ENCODE measurements at regions not wholly inside any gene's neighbourhood (a gene's known extent, or its start where the extent isn't known, plus 50 kb on each side); places are given as distances from the start of the nearest gene placed in this dataset.
"Not testable (repeated sequence)": the region's sequence is repeated elsewhere in the genome, so short reads cannot be mapped to it uniquely, and the experiment has no call there.

DNA sequence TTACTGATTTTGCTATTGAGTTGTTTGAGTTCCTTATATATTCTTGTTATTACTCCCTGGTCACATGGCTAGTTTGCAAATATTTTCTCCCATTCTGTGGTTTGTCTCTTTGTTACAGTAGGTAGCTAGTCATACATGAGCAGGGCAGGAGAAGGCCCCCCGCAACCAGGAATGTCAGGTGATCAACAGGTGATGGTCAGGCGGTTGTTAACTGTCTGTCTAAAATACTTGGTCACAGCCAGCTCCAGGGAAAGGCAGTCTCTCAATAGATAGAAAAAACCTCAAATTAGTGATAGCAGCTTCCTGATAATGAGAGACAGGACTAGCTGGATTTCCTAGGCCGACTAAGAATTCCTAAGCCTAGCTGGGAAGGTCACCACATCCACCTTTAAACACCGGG, 217.9 kb downstream of the RHOU start:
- no peaks in the 10 kb centered on the region for H3K9me3 ChIP-seq (replicated peaks in 1 of 2; ENCODE audit: control insufficient read depth in 1 of 2, insufficient read depth in 1 of 2, low read length in 2 of 2)
- Mint-ChIP-seq H3K36me3 (no peaks in the 10 kb centered on the region), H3K27me3 (ENCODE audit: low read depth in 3 of 3) (no peaks in the 10 kb centered on the region), H3K4me1 (peaks cover 13% of the 10 kb centered on the region), H3K9me3 (peaks cover 0 to 3% (median 0%) of the 10 kb centered on the region in 7 donors), H3K4me3 (no peak overlapping the region), H3K27ac (no peak overlapping the region)
- no peak for DNase-seq
- H3K9ac ChIP-seq (ENCODE audit: insufficient read depth, low read length, poor library complexity, severe bottlenecking) = no peak overlapping the region
- intact Hi-C loops (cut with micrococcal nuclease) = no loop called here
- no peak overlapping the region for H3K4me3 ChIP-seq (replicated peaks in 1 of 3; ENCODE audit: low read depth in 2 of 3, low read length in 3 of 3)
- no peaks in the 10 kb centered on the region for H3K79me2 ChIP-seq (ENCODE audit: insufficient read depth, low read length)
- H3K36me3 ChIP-seq (replicated peaks in 1 of 2; ENCODE audit: control insufficient read depth in 1 of 2, insufficient read depth in 2 of 2, low read length in 2 of 2) = no peaks in the 10 kb centered on the region
- H3K27ac ChIP-seq (ENCODE audit: low read depth in 1 of 2, low read length in 2 of 2) = no peak overlapping the region
- no peaks in the 10 kb centered on the region for H4K20me1 ChIP-seq (ENCODE audit: insufficient read depth, low read length)
- H2AFZ ChIP-seq (ENCODE audit: insufficient read depth, low read depth, low read length, poor library complexity, severe bottlenecking) = no peak overlapping the region
- H3K4me1 ChIP-seq (ENCODE audit: control insufficient read depth in 1 of 2, insufficient read depth in 2 of 2, low read length in 2 of 2) = peaks cover 22 to 30% of the 10 kb centered on the region in 2 donors
- H3K27me3 ChIP-seq (ENCODE audit: control insufficient read depth in 2 of 2, insufficient read depth in 2 of 2, low read length in 2 of 2) = no peaks in the 10 kb centered on the region
- no peak overlapping the region for H3K4me2 ChIP-seq (replicated peaks; ENCODE audit: extremely low read depth, low read length, poor library complexity, severe bottlenecking)
- TF ChIP-seq, protein P1, sequence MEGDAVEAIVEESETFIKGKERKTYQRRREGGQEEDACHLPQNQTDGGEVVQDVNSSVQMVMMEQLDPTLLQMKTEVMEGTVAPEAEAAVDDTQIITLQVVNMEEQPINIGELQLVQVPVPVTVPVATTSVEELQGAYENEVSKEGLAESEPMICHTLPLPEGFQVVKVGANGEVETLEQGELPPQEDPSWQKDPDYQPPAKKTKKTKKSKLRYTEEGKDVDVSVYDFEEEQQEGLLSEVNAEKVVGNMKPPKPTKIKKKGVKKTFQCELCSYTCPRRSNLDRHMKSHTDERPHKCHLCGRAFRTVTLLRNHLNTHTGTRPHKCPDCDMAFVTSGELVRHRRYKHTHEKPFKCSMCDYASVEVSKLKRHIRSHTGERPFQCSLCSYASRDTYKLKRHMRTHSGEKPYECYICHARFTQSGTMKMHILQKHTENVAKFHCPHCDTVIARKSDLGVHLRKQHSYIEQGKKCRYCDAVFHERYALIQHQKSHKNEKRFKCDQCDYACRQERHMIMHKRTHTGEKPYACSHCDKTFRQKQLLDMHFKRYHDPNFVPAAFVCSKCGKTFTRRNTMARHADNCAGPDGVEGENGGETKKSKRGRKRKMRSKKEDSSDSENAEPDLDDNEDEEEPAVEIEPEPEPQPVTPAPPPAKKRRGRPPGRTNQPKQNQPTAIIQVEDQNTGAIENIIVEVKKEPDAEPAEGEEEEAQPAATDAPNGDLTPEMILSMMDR (IDR thresholded peaks at IDR 0.05) = no peak
- no CpG with 5 or more reads among the region's 4 CpGs for WGBS (ENCODE audit: insufficient coverage)

- WGBS (ENCODE audit: insufficient coverage) = 93% methylated on average over 10 of the region's 11 CpGs
- H3K9ac ChIP-seq (ENCODE audit: insufficient read depth, low read length, poor library complexity, severe bottlenecking); H3K36me3 Mint-ChIP-seq; H3K27ac ChIP-seq (ENCODE audit: low read depth in 1 of 2, low read length in 2 of 2); H3K27me3 ChIP-seq (ENCODE audit: control insufficient read depth in 2 of 2, insufficient read depth in 2 of 2, low read length in 2 of 2); H3K9me3 Mint-ChIP-seq; H3K79me2 ChIP-seq (ENCODE audit: insufficient read depth, low read length); intact Hi-C loops (cut with micrococcal nuclease); H2AFZ ChIP-seq (ENCODE audit: insufficient read depth, low read depth, low read length, poor library complexity, severe bottlenecking); H3K27ac Mint-ChIP-seq; H3K9me3 ChIP-seq (replicated peaks in 1 of 2; ENCODE audit: control insufficient read depth in 1 of 2, insufficient read depth in 1 of 2, low read length in 2 of 2); H3K36me3 ChIP-seq (replicated peaks in 1 of 2; ENCODE audit: control insufficient read depth in 1 of 2, insufficient read depth in 2 of 2, low read length in 2 of 2); H4K20me1 ChIP-seq (ENCODE audit: insufficient read depth, low read length); H3K4me2 ChIP-seq (replicated peaks; ENCODE audit: extremely low read depth, low read length, poor library complexity, severe bottlenecking); H3K4me3 Mint-ChIP-seq; H3K4me3 ChIP-seq (replicated peaks in 1 of 3; ENCODE audit: low read depth in 2 of 3, low read length in 3 of 3); H3K27me3 Mint-ChIP-seq (ENCODE audit: low read depth in 3 of 3); DNase-seq: not testable (repeated sequence)
- H3K4me1 Mint-ChIP-seq = peaks cover 16% of the 10 kb centered on the region
- peaks cover 16 to 24% of the 10 kb centered on the region in 2 donors for H3K4me1 ChIP-seq (ENCODE audit: control insufficient read depth in 1 of 2, insufficient read depth in 2 of 2, low read length in 2 of 2)
Measured at GRCh38 chr1:228953808-228954207, 218.5 kb downstream of the RHOU start.

Data from CD14-positive monocyte (primary cell).